ENCODE measurements at regions not wholly inside any gene's neighbourhood (a gene's known extent, or its start where the extent isn't known, plus 50 kb on each side); places are given as distances from the start of the nearest gene placed in this dataset.

- DNase-seq (ENCODE audit: low read depth in 2 of 2): no peak
These were observed 93.2 kb downstream of the MRPL36 start for GRCh38 chr5:1706428-1706827.

- no peak for DNase-seq (ENCODE audit: low read depth in 2 of 2)
These were observed 93.6 kb downstream of the MRPL36 start for GRCh38 chr5:1706021-1706420.

DNA sequence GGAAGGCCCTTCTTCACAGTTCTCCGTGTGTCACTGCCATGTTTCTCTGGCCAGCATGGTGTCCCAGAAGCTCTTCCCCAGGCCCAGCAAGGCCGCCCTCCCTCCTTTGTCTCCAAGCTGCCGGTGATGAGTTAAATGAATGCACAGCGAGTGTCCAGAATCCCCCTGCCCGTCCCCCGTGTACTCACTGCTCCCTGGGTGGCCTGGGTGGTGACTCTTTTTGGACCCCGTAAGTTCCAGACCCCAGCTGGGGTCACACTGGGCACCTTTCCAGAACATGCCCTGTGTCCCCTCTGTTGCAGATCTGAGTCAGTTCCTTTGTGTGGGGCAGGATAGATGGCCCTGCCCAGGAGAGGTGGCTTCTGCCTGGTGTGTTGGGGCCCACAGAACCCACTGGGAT, 95.0 kb downstream of the MRPL36 start:
- no peak for DNase-seq (ENCODE audit: low read depth in 2 of 2)

DNA sequence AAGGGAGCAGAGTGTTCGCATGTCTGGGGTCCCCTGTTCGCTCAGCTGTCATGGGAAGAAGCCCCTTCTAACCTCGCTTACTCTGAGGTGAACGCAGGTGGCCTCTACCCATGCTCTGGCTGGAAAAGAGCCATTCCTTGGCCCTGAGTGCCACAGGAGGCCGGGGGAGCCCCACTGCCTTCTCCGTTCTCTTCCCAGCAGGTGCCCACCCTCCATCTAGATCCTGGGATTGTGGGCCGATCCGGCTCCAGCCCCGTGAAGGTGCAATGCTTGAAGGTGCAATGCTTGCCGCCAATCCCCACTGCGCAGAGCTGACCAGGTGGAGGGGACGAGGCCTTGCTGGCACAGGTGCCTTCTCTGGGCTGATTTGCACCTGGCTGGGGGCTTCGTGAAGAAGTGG, 95.4 kb downstream of the MRPL36 start:
- no peak for DNase-seq (ENCODE audit: low read depth in 2 of 2)

DNA sequence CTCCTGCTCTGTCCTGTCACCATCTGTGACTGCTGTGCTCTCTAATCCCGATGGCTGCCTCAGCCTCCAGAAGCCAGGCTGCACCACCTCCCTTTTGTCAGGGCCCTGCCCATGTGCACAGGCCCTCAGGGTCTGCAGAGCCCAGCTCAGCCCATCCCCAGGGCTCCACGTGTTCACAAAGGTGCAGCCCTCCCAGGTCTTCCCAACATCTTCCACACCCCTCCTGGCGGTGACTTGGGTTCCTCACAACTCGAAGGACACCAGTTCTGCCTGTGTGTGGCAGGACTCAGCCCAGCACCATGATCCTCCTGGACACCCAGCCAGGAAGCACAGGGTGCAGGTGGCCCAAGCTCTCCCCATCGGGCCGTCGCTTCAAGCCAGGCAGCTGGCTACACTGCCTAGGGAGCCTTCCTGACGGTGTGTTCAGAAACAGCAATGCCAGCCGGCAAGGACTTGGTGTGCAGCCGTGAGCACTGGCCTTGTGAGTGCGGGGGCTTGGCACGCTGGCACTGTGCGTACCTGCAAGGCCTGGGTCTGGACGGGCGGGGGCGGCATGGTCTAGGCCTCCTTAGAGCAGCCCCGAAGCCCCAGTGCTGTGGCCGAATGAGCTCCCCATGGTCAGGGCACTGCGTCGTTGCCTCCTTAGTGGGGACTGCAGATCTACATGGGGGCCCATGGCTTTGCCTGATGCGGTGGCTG, 96.1 kb downstream of the MRPL36 start:
- no peak for DNase-seq (ENCODE audit: low read depth in 2 of 2)

DNA sequence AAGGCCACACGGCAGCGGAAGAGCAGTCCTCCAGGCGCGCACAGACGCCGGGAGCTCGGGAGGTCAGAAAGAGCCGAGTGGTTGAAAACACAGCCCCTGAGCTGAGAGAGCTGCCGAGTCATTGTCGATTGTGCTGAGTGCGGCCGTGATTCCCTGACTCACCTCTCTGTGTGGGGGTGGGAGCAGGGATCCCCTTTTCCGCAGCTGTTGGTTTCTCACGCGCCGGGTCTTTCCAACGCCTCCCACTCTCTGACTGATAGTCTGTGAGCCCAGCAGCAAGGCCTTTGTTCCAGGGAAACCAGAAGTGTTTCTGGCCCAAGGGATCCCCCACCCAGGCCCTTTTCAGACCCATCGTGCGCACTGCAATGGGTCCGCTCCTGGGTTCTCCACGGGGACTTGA, 97.3 kb downstream of the MRPL36 start:
- DNase-seq (ENCODE audit: low read depth in 2 of 2): no peak

DNA sequence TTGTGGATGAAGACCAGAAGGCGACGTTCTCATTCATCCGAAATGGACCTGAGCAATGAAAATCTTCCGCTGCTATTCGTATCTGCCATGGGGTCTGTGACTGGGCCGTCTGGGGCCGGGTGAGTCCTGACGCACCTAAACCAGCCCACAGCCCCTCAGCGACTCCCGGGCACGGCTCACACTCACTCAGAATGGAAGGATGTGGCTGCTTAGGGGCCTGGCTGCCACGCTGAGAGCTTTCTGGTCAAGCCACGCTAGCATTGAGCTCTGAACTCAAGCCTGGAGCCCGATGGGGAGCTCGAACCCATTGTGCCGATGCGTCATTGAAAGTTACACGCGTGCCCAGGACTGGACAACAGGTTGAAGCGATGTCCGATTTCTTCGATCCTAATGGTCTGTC, 97.8 kb downstream of the MRPL36 start:
- DNase-seq (ENCODE audit: low read depth in 2 of 2): no peak

GRCh38 chr5:1701216-1701864, 98.3 kb downstream of the MRPL36 start:
- no peak for DNase-seq (ENCODE audit: low read depth in 2 of 2)

GRCh38 chr5:1699394-1699793, 100.2 kb downstream of the MRPL36 start:
- no peak for DNase-seq (ENCODE audit: low read depth in 2 of 2)

DNA sequence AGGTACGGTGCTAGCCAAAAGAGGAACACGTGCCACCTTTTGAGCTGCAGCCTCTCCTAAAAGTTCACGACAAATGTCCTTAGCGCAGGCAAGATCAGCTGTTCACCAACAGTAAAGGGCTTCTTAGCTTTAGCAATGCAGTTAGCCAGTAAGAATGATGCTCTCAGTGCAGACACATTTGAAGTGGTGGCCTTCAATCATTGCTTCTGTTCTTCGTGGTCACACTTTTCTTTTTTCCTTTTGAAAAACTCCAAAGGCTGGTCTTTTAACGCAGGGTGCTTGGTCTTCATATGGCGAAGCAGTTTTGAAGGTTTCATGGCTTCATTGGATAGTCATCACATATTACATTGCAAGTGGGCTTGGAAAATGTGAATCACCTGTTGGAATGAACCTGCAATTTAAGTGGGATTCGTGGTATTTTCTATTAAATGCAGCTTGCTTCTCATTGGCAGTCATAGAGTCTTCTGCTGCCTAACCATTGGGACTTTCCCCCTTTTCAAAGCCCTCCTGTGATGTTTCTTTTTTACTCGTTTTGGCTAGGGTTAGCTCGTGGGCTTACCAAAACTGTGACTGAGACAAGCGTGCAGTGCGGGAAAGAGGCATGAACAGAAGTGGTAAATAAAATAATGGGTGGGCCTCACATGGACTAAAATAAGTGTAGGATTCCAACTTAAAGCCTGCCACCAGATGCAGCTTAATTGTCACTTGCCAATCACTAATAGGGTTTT, 100.9 kb downstream of the MRPL36 start:
- no peak for DNase-seq (ENCODE audit: low read depth in 2 of 2)

- DNase-seq (ENCODE audit: low read depth in 2 of 2): no peak
These were observed 107.3 kb downstream of the MRPL36 start for GRCh38 chr5:1692381-1692780.

DNA sequence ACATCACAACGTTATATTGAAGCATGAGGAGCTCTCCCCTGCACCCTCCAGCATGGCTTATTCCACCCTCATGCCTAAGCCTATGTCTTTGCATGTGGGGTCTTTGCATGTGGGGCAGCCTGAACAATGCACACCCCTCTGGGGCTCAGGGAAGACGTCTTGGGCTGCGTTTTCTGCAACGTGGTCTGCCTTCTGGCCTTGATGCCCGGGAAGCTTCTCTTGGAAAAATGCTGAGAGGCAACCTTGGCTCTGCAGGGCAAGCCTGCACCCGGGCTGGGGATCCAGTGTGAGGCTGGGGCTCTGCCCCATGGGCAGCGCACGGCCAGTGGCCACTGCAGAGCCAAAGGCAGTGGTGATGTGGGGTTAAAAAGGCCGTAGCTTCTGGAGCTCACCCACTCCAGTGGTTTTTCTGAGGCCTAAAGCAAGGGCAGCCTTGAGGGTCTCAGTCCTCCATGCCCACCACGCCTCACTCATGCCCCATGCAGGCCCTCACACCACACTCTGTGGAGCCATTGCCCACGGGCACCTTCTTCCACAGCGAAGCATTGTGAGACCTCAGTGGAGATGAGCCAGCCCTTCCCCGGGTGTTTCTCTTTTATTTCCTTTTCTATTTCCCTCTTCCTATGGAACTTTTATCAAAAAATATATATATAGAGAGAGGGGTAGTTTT, 112.2 kb downstream of the MRPL36 start:
- DNase-seq (ENCODE audit: low read depth in 2 of 2): no peak

DNA sequence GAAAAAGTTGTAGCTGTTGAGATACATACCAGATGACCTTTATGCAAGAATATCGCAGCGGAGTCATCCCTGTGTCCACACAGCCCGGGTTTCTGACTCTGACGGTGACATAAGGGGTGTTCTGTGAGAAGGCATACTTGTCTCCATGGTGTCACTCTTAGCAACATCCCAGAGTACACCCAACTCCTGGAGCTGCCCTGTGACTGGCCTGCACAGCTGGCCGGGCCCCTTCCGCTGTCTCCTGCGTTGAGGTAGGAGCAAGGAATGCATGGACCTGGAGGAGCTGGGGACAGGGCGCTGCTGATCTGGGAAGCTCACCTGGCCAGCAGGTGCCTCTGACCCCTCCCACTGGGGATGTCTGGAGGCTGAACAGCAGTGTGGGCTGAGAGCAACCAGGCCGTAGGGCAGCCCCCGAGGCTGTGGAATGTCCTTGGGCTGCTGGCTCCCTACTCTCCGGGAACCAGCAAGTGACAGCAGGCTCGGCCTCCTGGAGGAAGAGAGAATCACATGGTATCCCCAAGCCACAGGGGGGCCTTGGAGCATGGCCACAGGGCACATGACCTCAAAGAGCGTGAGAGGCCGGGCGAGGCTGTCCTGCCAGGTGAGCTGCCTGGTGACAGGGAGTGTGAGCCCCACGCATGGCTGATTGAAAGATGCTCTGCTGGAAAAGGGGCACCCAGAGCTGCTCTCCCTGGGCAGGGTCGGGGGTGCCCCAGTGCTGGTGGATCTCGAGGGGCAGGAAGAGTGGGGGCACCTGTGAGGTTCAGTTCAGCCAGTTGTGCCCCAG, 113.4 kb downstream of the MRPL36 start:
- no peak for DNase-seq (ENCODE audit: low read depth in 2 of 2)

DNA sequence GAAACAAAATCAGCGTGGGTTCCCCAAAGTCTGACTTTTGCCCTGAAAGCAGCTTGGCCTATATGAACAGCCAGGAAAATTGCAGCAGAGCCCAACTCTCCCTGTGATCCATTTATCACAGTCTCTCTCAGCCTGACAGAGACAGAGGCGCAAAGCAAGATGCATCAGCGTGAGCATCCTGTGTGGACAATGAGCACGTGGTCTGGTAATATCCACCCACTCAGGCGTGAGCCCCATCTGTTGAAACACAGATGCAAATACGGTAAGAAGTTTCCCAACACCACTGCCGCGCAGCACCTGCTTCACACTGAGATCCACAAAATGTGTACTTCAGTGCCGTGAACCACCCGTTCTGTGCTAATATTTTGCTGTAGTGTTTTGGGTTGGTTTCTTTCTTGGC, 114.6 kb downstream of the MRPL36 start:
- no peak for DNase-seq (ENCODE audit: low read depth in 2 of 2)

GRCh38 chr5:1681955-1682354, 117.7 kb downstream of the MRPL36 start:
- no peak for DNase-seq (ENCODE audit: low read depth in 2 of 2)

- DNase-seq (ENCODE audit: low read depth in 2 of 2): no peak
These were observed 126.5 kb downstream of the MRPL36 start for GRCh38 chr5:1673042-1673677.

DNA sequence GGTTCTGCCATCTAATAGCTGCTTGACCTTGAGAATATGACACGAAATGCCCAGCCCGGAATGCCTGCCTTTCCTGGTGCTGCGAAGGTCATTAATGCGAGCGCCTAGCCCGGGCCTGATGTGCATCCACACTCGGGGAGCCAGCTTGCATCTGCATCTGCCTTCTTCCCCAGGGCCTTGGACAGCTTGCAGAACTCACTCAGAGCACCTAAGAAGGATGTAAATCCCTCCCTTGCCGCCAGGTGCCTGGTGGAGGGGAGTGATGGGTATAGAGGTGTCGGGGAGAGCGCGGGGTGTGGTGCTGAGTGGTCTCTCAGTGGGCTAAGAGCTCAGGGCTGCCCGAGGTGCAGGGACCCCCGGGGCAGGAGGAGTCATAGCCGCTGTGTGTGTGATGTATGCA, 127.2 kb downstream of the MRPL36 start:
- DNase-seq (ENCODE audit: low read depth in 2 of 2): no peak

GRCh38 chr5:1671351-1671750, 128.3 kb downstream of the MRPL36 start:
- DNase-seq (ENCODE audit: low read depth in 2 of 2): no peak

DNA sequence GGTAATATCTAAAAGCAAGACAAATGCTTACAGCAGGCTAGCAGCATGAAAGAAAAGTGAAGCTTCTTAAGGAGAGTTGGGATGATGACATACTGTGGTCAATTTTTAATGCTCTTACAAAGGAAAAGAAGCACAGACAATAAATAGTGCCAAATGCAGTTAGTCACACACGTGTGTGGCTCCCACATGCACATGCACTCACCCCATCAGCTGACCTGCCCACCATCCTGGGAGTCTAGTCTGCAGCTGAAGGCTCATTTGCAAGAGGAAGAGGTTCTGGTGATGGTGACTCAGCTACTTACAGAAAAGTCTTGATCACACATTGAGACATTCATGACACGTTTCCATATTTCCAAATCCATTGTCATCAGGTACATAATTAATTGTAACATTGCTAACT, 129.3 kb downstream of the MRPL36 start:
- DNase-seq (ENCODE audit: low read depth in 2 of 2): no peak

GRCh38 chr5:1669276-1670155, 130.1 kb downstream of the MRPL36 start:
- DNase-seq (ENCODE audit: low read depth in 2 of 2): no peak

Measured in activated CD4-positive, alpha-beta T cell treated with anti-CD3 and anti-CD28 coated beads for 24 hours (primary cell).